Endodermal cell (in vitro differentiated cells): ENCODE measurements at regions not wholly inside any gene's neighbourhood (a gene's known extent, or its start where the extent isn't known, plus 50 kb on each side); places are given as distances from the start of the nearest gene placed in this dataset.
A peak's percentile ranks its signal among the peaks of the same experiment; 100 is the strongest.

ENCODE experiments used
- DNase-seq: peaks from one replicate; pipeline ENCODE4 v3.0.0-alpha.2; 2017
- H3K27ac ChIP-seq: 2 replicates; pipeline ENCODE4 v1.5.1; 2013; ENCODE audit warnings: mild to moderate bottlenecking, low read depth, low read length, moderate library complexity
- H3K27me3 ChIP-seq: 2 replicates; pipeline ENCODE4 v1.6.1; 2013; ENCODE audit warnings: mild to moderate bottlenecking, low read length, moderate library complexity; ENCODE audit not compliant: insufficient read depth, control insufficient read depth, poor library complexity, severe bottlenecking
- H3K36me3 ChIP-seq: 2 replicates; pipeline ENCODE4 v1.7.0; 2013; ENCODE audit warnings: mild to moderate bottlenecking, low read length, moderate library complexity; ENCODE audit not compliant: control insufficient read depth, insufficient read depth
- H3K4me1 ChIP-seq: one replicate; pipeline ENCODE4 v1.7.0; 2013; ENCODE audit warnings: low read length; ENCODE audit not compliant: control insufficient read depth, insufficient read depth
- H3K4me3 ChIP-seq: 2 replicates; pipeline ENCODE4 v1.5.1; 2013; ENCODE audit warnings: mild to moderate bottlenecking, low read length, moderate library complexity
- H3K9ac ChIP-seq: 2 replicates; pipeline ENCODE4 v1.6.1; 2013; ENCODE audit warnings: mild to moderate bottlenecking, low read length, moderate library complexity; ENCODE audit not compliant: poor library complexity, severe bottlenecking; ENCODE audit errors: extremely low read depth
- H3K9me3 ChIP-seq: 2 replicates; pipeline ENCODE4 v1.6.1; 2013; ENCODE audit warnings: mild to moderate bottlenecking, low read length, moderate library complexity; ENCODE audit not compliant: control insufficient read depth
- H3K27ac Mint-ChIP-seq: 2 replicates; pipeline ENCODE4 v1.8.0; 2020; ENCODE audit warnings: mixed read lengths
- H3K27me3 Mint-ChIP-seq: 2 replicates; pipeline ENCODE4 v1.8.0; 2021; ENCODE audit warnings: mild to moderate bottlenecking, mixed read lengths; ENCODE audit not compliant: insufficient read depth
- H3K36me3 Mint-ChIP-seq: 2 replicates; pipeline ENCODE4 v1.8.0; 2020; ENCODE audit warnings: low read depth, mixed read lengths
- H3K4me1 Mint-ChIP-seq: 2 replicates; pipeline ENCODE4 v1.8.0; 2020; ENCODE audit warnings: mixed read lengths
- H3K4me3 Mint-ChIP-seq: 2 replicates; pipeline ENCODE4 v1.8.0; 2020; ENCODE audit warnings: mild to moderate bottlenecking, moderate library complexity, mixed read lengths
- H3K9me3 Mint-ChIP-seq: 2 replicates; pipeline ENCODE4 v1.8.0; 2020; ENCODE audit warnings: mild to moderate bottlenecking, mixed read lengths
- WGBS, 2 experiments: methylation state at CpG; one replicate each; pipeline versions ENCODE4 v1.1.5 to v1.1.7; 2013; ENCODE audit warnings: missing lambda C conversion rate in 2 of 2, mixed read lengths in 1 of 2; ENCODE audit not compliant: insufficient coverage in 1 of 2, insufficient read length in 1 of 2; 5-methylcytosine and 5-hydroxymethylcytosine counted together
- TF ChIP-seq, protein P1 (sequence below): fragments of 200-600 bp; sonication (generic); conservative IDR thresholded peaks from 2 replicates; pipeline ENCODE4 v1.5.0; 2021; ENCODE audit warnings: antibody characterized with exemption, mild to moderate bottlenecking

DNA sequence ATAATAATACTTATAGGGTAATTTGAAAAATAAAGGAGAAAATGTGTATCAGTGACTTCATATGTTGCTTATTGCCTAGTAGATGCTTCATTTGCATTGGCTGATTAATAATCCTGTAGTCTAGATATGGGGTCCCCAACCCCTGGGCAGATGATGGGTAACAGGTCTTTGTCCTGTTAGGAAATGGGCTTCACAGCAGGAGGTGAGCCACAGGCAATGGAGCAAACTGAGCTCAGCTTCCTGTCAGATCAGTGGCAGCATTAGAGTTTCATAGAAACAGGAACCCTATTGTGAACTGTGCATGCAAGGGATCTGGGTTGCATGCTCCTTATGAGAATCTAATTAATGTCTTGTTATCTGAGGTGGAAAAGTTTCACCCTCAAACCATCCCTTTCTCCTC is 1049.5 kb upstream of the EPHA7 start:
- Histone ChIP-seq H3K27me3 (no peaks in the 10 kb centered on the region), H3K9me3 (no peaks in the 10 kb centered on the region), H3K27ac (no peak overlapping the region), H3K4me3 (no peak overlapping the region), H3K36me3 (no peaks in the 10 kb centered on the region), H3K4me1 (no peaks in the 10 kb centered on the region), H3K9ac (no peak overlapping the region)
- Mint-ChIP-seq H3K4me1 (peaks cover 3% of the 10 kb centered on the region), H3K27me3 (no peaks in the 10 kb centered on the region), H3K9me3 (no peaks in the 10 kb centered on the region), H3K4me3 (no peak overlapping the region), H3K27ac (no peak overlapping the region), H3K36me3 (no peaks in the 10 kb centered on the region)
- TF ChIP-seq, protein P1, sequence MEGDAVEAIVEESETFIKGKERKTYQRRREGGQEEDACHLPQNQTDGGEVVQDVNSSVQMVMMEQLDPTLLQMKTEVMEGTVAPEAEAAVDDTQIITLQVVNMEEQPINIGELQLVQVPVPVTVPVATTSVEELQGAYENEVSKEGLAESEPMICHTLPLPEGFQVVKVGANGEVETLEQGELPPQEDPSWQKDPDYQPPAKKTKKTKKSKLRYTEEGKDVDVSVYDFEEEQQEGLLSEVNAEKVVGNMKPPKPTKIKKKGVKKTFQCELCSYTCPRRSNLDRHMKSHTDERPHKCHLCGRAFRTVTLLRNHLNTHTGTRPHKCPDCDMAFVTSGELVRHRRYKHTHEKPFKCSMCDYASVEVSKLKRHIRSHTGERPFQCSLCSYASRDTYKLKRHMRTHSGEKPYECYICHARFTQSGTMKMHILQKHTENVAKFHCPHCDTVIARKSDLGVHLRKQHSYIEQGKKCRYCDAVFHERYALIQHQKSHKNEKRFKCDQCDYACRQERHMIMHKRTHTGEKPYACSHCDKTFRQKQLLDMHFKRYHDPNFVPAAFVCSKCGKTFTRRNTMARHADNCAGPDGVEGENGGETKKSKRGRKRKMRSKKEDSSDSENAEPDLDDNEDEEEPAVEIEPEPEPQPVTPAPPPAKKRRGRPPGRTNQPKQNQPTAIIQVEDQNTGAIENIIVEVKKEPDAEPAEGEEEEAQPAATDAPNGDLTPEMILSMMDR = no peak
- DNase-seq = peak; percentile 48

DNA sequence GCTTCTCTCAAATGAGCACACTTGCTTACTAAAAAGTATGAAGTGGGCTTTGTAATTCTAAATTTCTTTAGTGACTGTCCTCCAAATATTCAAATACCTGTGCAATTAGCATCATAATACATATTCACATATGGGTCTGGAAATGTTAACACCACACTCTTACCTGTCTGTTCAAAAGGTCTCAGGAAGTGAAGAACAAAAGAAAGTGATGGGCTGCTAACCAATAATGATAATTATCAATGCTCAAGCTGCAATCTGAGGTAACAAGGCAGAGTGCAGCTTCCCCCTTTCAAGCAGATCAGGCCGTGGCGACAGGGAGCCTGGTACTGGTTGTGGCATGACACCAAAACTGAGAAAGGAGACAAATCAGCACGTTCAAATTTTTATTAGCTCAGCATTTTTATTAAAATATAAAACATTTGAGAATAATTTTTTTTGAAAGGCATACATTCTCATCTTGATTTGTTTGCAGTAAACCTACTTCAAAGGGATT is 1044.7 kb upstream of the EPHA7 start:
- no peaks in the 10 kb centered on the region for H3K9me3 ChIP-seq
- H3K4me1 ChIP-seq = no peaks in the 10 kb centered on the region
- peak overlapping the region; percentile 18 for H3K27ac Mint-ChIP-seq
- TF ChIP-seq, protein P1 = no peak
- H3K27me3 Mint-ChIP-seq = no peaks in the 10 kb centered on the region
- no peaks in the 10 kb centered on the region for H3K27me3 ChIP-seq
- H3K9me3 Mint-ChIP-seq = no peaks in the 10 kb centered on the region
- H3K4me1 Mint-ChIP-seq = peaks cover 8% of the 10 kb centered on the region
- no peaks in the 10 kb centered on the region for H3K36me3 ChIP-seq
- no peak overlapping the region for H3K4me3 Mint-ChIP-seq
- H3K36me3 Mint-ChIP-seq = no peaks in the 10 kb centered on the region
- no peak overlapping the region for H3K9ac ChIP-seq
- no peak overlapping the region for H3K4me3 ChIP-seq
- no peak overlapping the region for H3K27ac ChIP-seq
- DNase-seq = peak; percentile 57
- 32 to 37% methylated on average over 2 to 3 of the region's 3 CpGs for whole genome bisulfite sequencing, 2 experiments

DNA sequence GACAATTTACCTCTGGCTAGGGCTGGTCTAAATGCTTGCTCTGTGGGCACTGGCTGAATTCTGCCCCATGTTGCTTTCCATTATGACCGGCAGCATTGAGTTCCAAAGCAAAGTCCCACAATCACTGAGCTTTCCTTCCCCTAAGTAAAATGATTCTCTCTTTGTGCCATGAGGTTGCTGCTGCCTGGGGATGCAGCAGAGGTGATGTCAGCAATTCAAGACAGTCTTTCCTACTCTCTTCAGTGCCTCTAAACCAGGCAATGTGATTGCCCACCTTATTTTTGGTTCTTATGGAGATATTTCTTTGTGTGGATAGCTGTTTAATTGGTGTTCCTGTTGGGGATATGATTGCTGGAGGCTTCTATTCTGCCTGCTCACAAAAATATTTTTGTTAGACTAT is 1043.9 kb upstream of the EPHA7 start:
- Mint-ChIP-seq H3K27ac (peak overlapping the region; percentile 25), H3K9me3 (no peaks in the 10 kb centered on the region), H3K27me3 (no peaks in the 10 kb centered on the region), H3K4me1 (peaks cover 8% of the 10 kb centered on the region), H3K36me3 (no peaks in the 10 kb centered on the region), H3K4me3 (no peak overlapping the region)
- peak; percentile 50 for DNase-seq
- Histone ChIP-seq H3K36me3 (no peaks in the 10 kb centered on the region), H3K4me3 (no peak overlapping the region), H3K27ac (no peak overlapping the region), H3K4me1 (no peaks in the 10 kb centered on the region), H3K9me3 (no peaks in the 10 kb centered on the region), H3K27me3 (no peaks in the 10 kb centered on the region), H3K9ac (no peak overlapping the region)
- TF ChIP-seq, protein P1 = no peak
- WGBS, 2 experiments = 73 to 100% methylated on average over 1 of the region's 1 CpG
